Activated naive CD8-positive, alpha-beta T cell treated with anti-CD3 and anti-CD28 coated beads, Interleukin-2, amount 10 ng/mL, durations not matched to agents 7 days and 5 days (primary cell): ENCODE measurements at regions not wholly inside any gene's neighbourhood (a gene's known extent, or its start where the extent isn't known, plus 50 kb on each side); places are given as distances from the start of the nearest gene placed in this dataset.

ENCODE experiments used
- ATAC-seq: fragments of 150-1000 bp; cut with Tn5 transposase; one replicate; pipeline ENCODE4 v1.10.0; 2021; ENCODE audit warnings: low read depth, moderate library complexity
- POLR2A ChIA-PET: fragments of 350-600 bp; sonication (Branson Sonifier 250); formaldehyde crosslinking; loops from one replicate; lab custom pipeline; 2021; ENCODE audit warnings: antibody characterized with exemption; lab: Charles Lee
- DNase-seq: peaks from one replicate; pipeline ENCODE4 v3.0.0; 2021
- H3K27ac Mint-ChIP-seq: one replicate; pipeline ENCODE4 v1.8.0; 2022; ENCODE audit warnings: mild to moderate bottlenecking, mixed read lengths
- H3K27me3 Mint-ChIP-seq: one replicate; pipeline ENCODE4 v1.8.0; 2022; ENCODE audit warnings: mild to moderate bottlenecking, moderate library complexity, mixed read lengths
- H3K36me3 Mint-ChIP-seq: one replicate; pipeline ENCODE4 v1.8.0; 2021; ENCODE audit warnings: mild to moderate bottlenecking, mixed read lengths
- H3K4me1 Mint-ChIP-seq: one replicate; pipeline ENCODE4 v1.8.0; 2021; ENCODE audit warnings: mixed read lengths
- H3K4me3 Mint-ChIP-seq: one replicate; pipeline ENCODE4 v1.8.0; 2022; ENCODE audit warnings: mild to moderate bottlenecking, moderate library complexity, mixed read lengths
- H3K9me3 Mint-ChIP-seq: one replicate; pipeline ENCODE4 v1.8.0; 2021; ENCODE audit warnings: mixed read lengths

GRCh38 chr9:117873664-117874063, 169.5 kb downstream of the TLR4 start:
- Mint-ChIP-seq H3K4me1 (peaks cover 3% of the 10 kb centered on the region), H3K9me3 (no peaks in the 10 kb centered on the region), H3K27ac (no peak overlapping the region), H3K36me3 (no peaks in the 10 kb centered on the region), H3K4me3 (no peak overlapping the region), H3K27me3 (peaks cover 2% of the 10 kb centered on the region)
- no peak for ATAC-seq
- POLR2A ChIA-PET, result no interaction called here
- no peak for DNase-seq

GRCh38 chr9:117875886-117876285, 171.7 kb downstream of the TLR4 start:
- DNase-seq (no peak), ATAC-seq (no peak)
- Mint-ChIP-seq H3K27me3 (peaks cover 2% of the 10 kb centered on the region), H3K36me3 (no peaks in the 10 kb centered on the region), H3K4me1 (no peaks in the 10 kb centered on the region), H3K9me3 (no peaks in the 10 kb centered on the region), H3K4me3 (no peak overlapping the region), H3K27ac (no peak overlapping the region)
- POLR2A ChIA-PET, result no interaction called here

GRCh38 chr9:117882171-117882570, 178.0 kb downstream of the TLR4 start:
- no peak for DNase-seq
- H3K27me3 Mint-ChIP-seq, result peaks cover 5% of the 10 kb centered on the region

GRCh38 chr9:117886616-117887015, 182.4 kb downstream of the TLR4 start:
- Mint-ChIP-seq H3K9me3 (no peaks in the 10 kb centered on the region), H3K4me1 (no peaks in the 10 kb centered on the region), H3K27me3 (peaks cover 7% of the 10 kb centered on the region), H3K4me3 (no peak overlapping the region), H3K27ac (no peak overlapping the region), H3K36me3 (no peaks in the 10 kb centered on the region)
- DNase-seq (no peak), ATAC-seq (no peak)
- POLR2A ChIA-PET, result no interaction called here

More at GRCh38 chr9:117882171-117882570, 178.0 kb downstream of the TLR4 start:
- no peaks in the 10 kb centered on the region for H3K36me3 Mint-ChIP-seq
- ATAC-seq, result no peak
- POLR2A ChIA-PET, result no interaction called here
- no peaks in the 10 kb centered on the region for H3K4me1 Mint-ChIP-seq
- peaks cover 2% of the 10 kb centered on the region for H3K9me3 Mint-ChIP-seq
- H3K4me3 Mint-ChIP-seq, result no peak overlapping the region
- no peak overlapping the region for H3K27ac Mint-ChIP-seq

- no peak overlapping the region for H3K4me3 Mint-ChIP-seq
- POLR2A ChIA-PET, result no interaction called here
- DNase-seq (no peak), ATAC-seq (no peak)
- H3K9me3 Mint-ChIP-seq, result no peaks in the 10 kb centered on the region
- H3K27me3 Mint-ChIP-seq, result peaks cover 2% of the 10 kb centered on the region
- no peak overlapping the region for H3K27ac Mint-ChIP-seq
- no peaks in the 10 kb centered on the region for H3K4me1 Mint-ChIP-seq
- H3K36me3 Mint-ChIP-seq, result no peaks in the 10 kb centered on the region
Observed at GRCh38 chr9:117887383-117887782, 183.2 kb downstream of the TLR4 start.

GRCh38 chr9:117887941-117888340, 183.7 kb downstream of the TLR4 start:
- Mint-ChIP-seq H3K27ac (no peak overlapping the region), H3K36me3 (no peaks in the 10 kb centered on the region), H3K4me1 (no peaks in the 10 kb centered on the region), H3K27me3 (peaks cover 2% of the 10 kb centered on the region), H3K9me3 (no peaks in the 10 kb centered on the region), H3K4me3 (no peak overlapping the region)
- no peak for DNase-seq
- POLR2A ChIA-PET, result no interaction called here
- no peak for ATAC-seq

GRCh38 chr9:117903453-117903852, 199.2 kb downstream of the TLR4 start:
- Mint-ChIP-seq H3K27me3 (no peaks in the 10 kb centered on the region), H3K4me1 (no peaks in the 10 kb centered on the region), H3K27ac (no peak overlapping the region), H3K4me3 (no peak overlapping the region), H3K9me3 (peaks cover 3% of the 10 kb centered on the region), H3K36me3 (no peaks in the 10 kb centered on the region)
- no peak for DNase-seq
- POLR2A ChIA-PET, result no interaction called here
- no peak for ATAC-seq

- POLR2A ChIA-PET, result no interaction called here
- H3K27me3 Mint-ChIP-seq, result no peaks in the 10 kb centered on the region
- no peaks in the 10 kb centered on the region for H3K4me1 Mint-ChIP-seq
- peaks cover 19% of the 10 kb centered on the region for H3K9me3 Mint-ChIP-seq
- no peaks in the 10 kb centered on the region for H3K36me3 Mint-ChIP-seq
- H3K4me3 Mint-ChIP-seq, result no peak overlapping the region
- no peak for ATAC-seq
- DNase-seq, result no peak
- no peak overlapping the region for H3K27ac Mint-ChIP-seq
Observed at GRCh38 chr9:117906763-117907162, 202.6 kb downstream of the TLR4 start.

- Mint-ChIP-seq H3K36me3 (no peaks in the 10 kb centered on the region), H3K27ac (no peak overlapping the region), H3K4me1 (no peaks in the 10 kb centered on the region), H3K9me3 (peaks cover 19% of the 10 kb centered on the region), H3K4me3 (no peak overlapping the region), H3K27me3 (no peaks in the 10 kb centered on the region)
- POLR2A ChIA-PET, result no interaction called here
- no peak for DNase-seq
- ATAC-seq, result no peak
Observed at GRCh38 chr9:117907420-117907819, 203.2 kb downstream of the TLR4 start.

- H3K4me3 Mint-ChIP-seq, result no peak overlapping the region
- no peak for DNase-seq
- ATAC-seq, result no peak
- POLR2A ChIA-PET, result no interaction called here
- H3K36me3 Mint-ChIP-seq, result no peaks in the 10 kb centered on the region
- peaks cover 3% of the 10 kb centered on the region for H3K9me3 Mint-ChIP-seq
- no peaks in the 10 kb centered on the region for H3K4me1 Mint-ChIP-seq
- no peak overlapping the region for H3K27ac Mint-ChIP-seq
- H3K27me3 Mint-ChIP-seq, result peaks cover 6% of the 10 kb centered on the region
Observed at GRCh38 chr9:117916291-117916690, 212.1 kb downstream of the TLR4 start.

- no peak overlapping the region for H3K27ac Mint-ChIP-seq
- POLR2A ChIA-PET, result no interaction called here
- H3K9me3 Mint-ChIP-seq, result no peaks in the 10 kb centered on the region
- peaks cover 6% of the 10 kb centered on the region for H3K27me3 Mint-ChIP-seq
- no peak overlapping the region for H3K4me3 Mint-ChIP-seq
- ATAC-seq (no peak), DNase-seq (no peak)
- H3K4me1 Mint-ChIP-seq, result no peaks in the 10 kb centered on the region
- no peaks in the 10 kb centered on the region for H3K36me3 Mint-ChIP-seq
Observed at GRCh38 chr9:117917873-117918272, 213.7 kb downstream of the TLR4 start.

GRCh38 chr9:117919538-117919937, 215.3 kb downstream of the TLR4 start:
- Mint-ChIP-seq H3K36me3 (no peaks in the 10 kb centered on the region), H3K4me3 (no peak overlapping the region), H3K4me1 (no peaks in the 10 kb centered on the region), H3K27ac (no peak overlapping the region), H3K27me3 (peaks cover 6% of the 10 kb centered on the region), H3K9me3 (no peaks in the 10 kb centered on the region)
- no peak for DNase-seq
- no peak for ATAC-seq
- POLR2A ChIA-PET, result no interaction called here

- no peak for ATAC-seq
- H3K9me3 Mint-ChIP-seq, result no peaks in the 10 kb centered on the region
- no peaks in the 10 kb centered on the region for H3K36me3 Mint-ChIP-seq
- no peaks in the 10 kb centered on the region for H3K4me1 Mint-ChIP-seq
- H3K27ac Mint-ChIP-seq, result no peak overlapping the region
- no peak overlapping the region for H3K4me3 Mint-ChIP-seq
- DNase-seq, result no peak
- POLR2A ChIA-PET, result no interaction called here
- no peaks in the 10 kb centered on the region for H3K27me3 Mint-ChIP-seq
Observed at GRCh38 chr9:117926031-117926658, 221.9 kb downstream of the TLR4 start.

- no peaks in the 10 kb centered on the region for H3K9me3 Mint-ChIP-seq
- no peaks in the 10 kb centered on the region for H3K36me3 Mint-ChIP-seq
- no peaks in the 10 kb centered on the region for H3K27me3 Mint-ChIP-seq
- H3K4me1 Mint-ChIP-seq, result no peaks in the 10 kb centered on the region
- ATAC-seq, result no peak
- no peak overlapping the region for H3K4me3 Mint-ChIP-seq
- no peak for DNase-seq
- POLR2A ChIA-PET, result no interaction called here
- no peak overlapping the region for H3K27ac Mint-ChIP-seq
Observed at GRCh38 chr9:117927354-117927753, 223.2 kb downstream of the TLR4 start.

GRCh38 chr9:117929868-117930267, 225.7 kb downstream of the TLR4 start:
- H3K36me3 Mint-ChIP-seq, result no peaks in the 10 kb centered on the region
- DNase-seq (no peak), ATAC-seq (no peak)
- no peaks in the 10 kb centered on the region for H3K9me3 Mint-ChIP-seq
- no peaks in the 10 kb centered on the region for H3K4me1 Mint-ChIP-seq
- POLR2A ChIA-PET, result no interaction called here
- H3K27me3 Mint-ChIP-seq, result no peaks in the 10 kb centered on the region
- no peak overlapping the region for H3K4me3 Mint-ChIP-seq
- no peak overlapping the region for H3K27ac Mint-ChIP-seq
